Vagina (tissue), 2 donors: ENCODE measurements at regions not wholly inside any gene's neighbourhood (a gene's known extent, or its start where the extent isn't known, plus 50 kb on each side); places are given as distances from the start of the nearest gene placed in this dataset.

ENCODE experiments used
- POLR2A ChIP-seq, 2 donors: fragments of 450-650 bp; IDR thresholded peaks; one replicate each; pipeline ENCODE4 v1.6.1; 2017; ENCODE audit warnings: antibody characterized with exemption in 2 of 2, mild to moderate bottlenecking in 2 of 2, moderate library complexity in 2 of 2
- POLR2AphosphoS5 ChIP-seq, 2 donors: sonication (generic); formaldehyde crosslinking; IDR thresholded peaks; one replicate each; pipeline ENCODE4 v1.9.0; 2017; ENCODE audit warnings: antibody characterized with exemption in 2 of 2, mild to moderate bottlenecking in 2 of 2, low read depth in 1 of 2; ENCODE audit not compliant: insufficient read depth in 1 of 2

DNA sequence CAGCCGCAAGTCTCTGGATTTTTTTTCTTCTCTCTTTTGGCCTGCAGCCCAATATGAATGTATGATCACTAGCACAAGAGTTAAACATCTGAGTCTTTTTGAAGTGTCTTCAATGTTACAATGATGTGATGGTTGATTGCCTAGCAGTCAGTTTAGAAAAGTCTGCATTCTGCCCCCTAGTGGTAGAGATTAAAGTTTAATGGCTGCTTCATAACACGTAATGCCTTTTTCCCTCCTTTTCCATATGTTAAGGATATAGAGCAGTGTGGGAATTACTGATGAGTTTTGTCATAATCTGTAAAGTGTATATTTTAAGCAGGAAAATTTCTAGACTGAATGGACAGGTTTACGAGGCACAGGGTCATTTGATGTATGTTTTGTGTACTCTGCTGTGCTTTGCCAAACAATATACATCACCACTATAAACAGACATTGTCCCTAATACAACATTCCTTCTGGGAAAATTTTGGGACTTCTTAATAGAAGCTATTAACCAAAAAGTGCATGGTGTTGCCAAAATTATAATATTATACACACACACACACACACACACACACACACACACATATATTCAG is 1038.5 kb upstream of the NR2F2 start:
- TF ChIP-seq POLR2A (IDR thresholded peaks at IDR 0.05) (no peak), POLR2AphosphoS5 (IDR thresholded peaks at IDR 0.05; ENCODE audit: insufficient read depth in 1 of 2, low read depth in 1 of 2) (no peak)
